ENCODE measurements at regions not wholly inside any gene's neighbourhood (a gene's known extent, or its start where the extent isn't known, plus 50 kb on each side); places are given as distances from the start of the nearest gene placed in this dataset.

DNA sequence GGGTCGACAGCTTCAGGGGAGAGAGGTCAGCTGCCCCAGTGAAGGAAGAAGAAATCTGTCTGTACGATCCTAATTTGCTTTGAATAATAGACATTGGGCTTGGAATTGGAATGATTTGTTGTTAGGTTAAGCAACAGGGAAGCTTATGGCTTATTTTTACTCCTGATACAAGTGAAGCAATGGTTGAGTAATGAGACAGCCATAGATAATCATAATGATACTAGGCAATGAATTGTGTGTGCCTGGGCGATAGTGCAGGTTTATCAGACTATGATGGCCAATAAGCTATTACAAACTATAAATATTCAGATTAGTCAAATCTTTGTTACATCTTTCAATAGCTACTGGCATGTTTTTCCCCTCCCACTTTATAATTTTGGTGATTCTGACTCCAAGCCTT lies 140.9 kb upstream of the CDIN1 start:
- TF ChIP-seq, protein P1, sequence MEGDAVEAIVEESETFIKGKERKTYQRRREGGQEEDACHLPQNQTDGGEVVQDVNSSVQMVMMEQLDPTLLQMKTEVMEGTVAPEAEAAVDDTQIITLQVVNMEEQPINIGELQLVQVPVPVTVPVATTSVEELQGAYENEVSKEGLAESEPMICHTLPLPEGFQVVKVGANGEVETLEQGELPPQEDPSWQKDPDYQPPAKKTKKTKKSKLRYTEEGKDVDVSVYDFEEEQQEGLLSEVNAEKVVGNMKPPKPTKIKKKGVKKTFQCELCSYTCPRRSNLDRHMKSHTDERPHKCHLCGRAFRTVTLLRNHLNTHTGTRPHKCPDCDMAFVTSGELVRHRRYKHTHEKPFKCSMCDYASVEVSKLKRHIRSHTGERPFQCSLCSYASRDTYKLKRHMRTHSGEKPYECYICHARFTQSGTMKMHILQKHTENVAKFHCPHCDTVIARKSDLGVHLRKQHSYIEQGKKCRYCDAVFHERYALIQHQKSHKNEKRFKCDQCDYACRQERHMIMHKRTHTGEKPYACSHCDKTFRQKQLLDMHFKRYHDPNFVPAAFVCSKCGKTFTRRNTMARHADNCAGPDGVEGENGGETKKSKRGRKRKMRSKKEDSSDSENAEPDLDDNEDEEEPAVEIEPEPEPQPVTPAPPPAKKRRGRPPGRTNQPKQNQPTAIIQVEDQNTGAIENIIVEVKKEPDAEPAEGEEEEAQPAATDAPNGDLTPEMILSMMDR (IDR thresholded peaks at IDR 0.05): no peak
- TF ChIP-seq POLR2AphosphoS5 (IDR thresholded peaks at IDR 0.05) (no peak), EP300 (IDR thresholded peaks at IDR 0.05) (no peak)
